GM18505 (cell line): ENCODE measurements at regions not wholly inside any gene's neighbourhood (a gene's known extent, or its start where the extent isn't known, plus 50 kb on each side); places are given as distances from the start of the nearest gene placed in this dataset.

Source experiments
- ATAC-seq: cut with Tn5 transposase; IDR thresholded peaks from one replicate; pipeline ENCODE4 v1.9.1; 2021; ENCODE audit not compliant: unreplicated experiment
- POLR2A ChIP-seq: IDR thresholded peaks from 4 replicates; pipeline ENCODE4 v1.6.1; 2011; ENCODE audit warnings: borderline replicate concordance; ENCODE audit not compliant: insufficient read depth, insufficient read length; ENCODE audit errors: extremely low read depth

- ATAC-seq: no peak
- TF ChIP-seq POLR2A: no peak
These were observed 172.6 kb upstream of the PRPS1L1 start for GRCh38 chr7:18200266-18200665.

- ATAC-seq: no peak
- no peak for TF ChIP-seq POLR2A
These were observed 173.2 kb upstream of the PRPS1L1 start for GRCh38 chr7:18200855-18201254.

GRCh38 chr7:18201350-18201749, 173.7 kb upstream of the PRPS1L1 start:
- ATAC-seq: no peak
- TF ChIP-seq POLR2A: no peak

GRCh38 chr7:18202315-18203045, 174.8 kb upstream of the PRPS1L1 start:
- TF ChIP-seq POLR2A: no peak
- ATAC-seq: peak; percentile 65

- no peak for TF ChIP-seq POLR2A
- no peak for ATAC-seq
These were observed 178.7 kb upstream of the PRPS1L1 start for GRCh38 chr7:18206331-18206730.

GRCh38 chr7:18208921-18209320, 181.3 kb upstream of the PRPS1L1 start:
- ATAC-seq: no peak

GRCh38 chr7:18210377-18210776, 182.7 kb upstream of the PRPS1L1 start:
- ATAC-seq: no peak
- no peak for TF ChIP-seq POLR2A

More at GRCh38 chr7:18208921-18209320, 181.3 kb upstream of the PRPS1L1 start:
- TF ChIP-seq POLR2A: no peak

- TF ChIP-seq POLR2A: no peak
- ATAC-seq: no peak
These were observed 183.1 kb upstream of the PRPS1L1 start for GRCh38 chr7:18210788-18211187.

- TF ChIP-seq POLR2A: no peak
- no peak for ATAC-seq
These were observed 184.7 kb upstream of the PRPS1L1 start for GRCh38 chr7:18212308-18212707.

GRCh38 chr7:18212758-18213157, 185.1 kb upstream of the PRPS1L1 start:
- ATAC-seq: no peak
- TF ChIP-seq POLR2A: no peak

GRCh38 chr7:18213652-18214051, 186.0 kb upstream of the PRPS1L1 start:
- no peak for ATAC-seq

GRCh38 chr7:18216270-18216669, 188.6 kb upstream of the PRPS1L1 start:
- ATAC-seq: no peak

More at GRCh38 chr7:18213652-18214051, 186.0 kb upstream of the PRPS1L1 start:
- TF ChIP-seq POLR2A: no peak

GRCh38 chr7:18221377-18222293, 194.0 kb upstream of the PRPS1L1 start:
- no peak for ATAC-seq
- no peak for TF ChIP-seq POLR2A

More at GRCh38 chr7:18216270-18216669, 188.6 kb upstream of the PRPS1L1 start:
- TF ChIP-seq POLR2A: no peak

GRCh38 chr7:18222636-18223035, 195.0 kb upstream of the PRPS1L1 start:
- no peak for TF ChIP-seq POLR2A
- ATAC-seq: no peak

- TF ChIP-seq POLR2A: no peak
- ATAC-seq: no peak
These were observed 196.5 kb upstream of the PRPS1L1 start for GRCh38 chr7:18224138-18224537.

- ATAC-seq: peak; percentile 53
- TF ChIP-seq POLR2A: no peak
These were observed 197.4 kb upstream of the PRPS1L1 start for GRCh38 chr7:18225067-18225466.
